Vagina (tissue), 2 donors: ENCODE measurements at regions not wholly inside any gene's neighbourhood (a gene's known extent, or its start where the extent isn't known, plus 50 kb on each side); places are given as distances from the start of the nearest gene placed in this dataset.

Source experiments
- CTCF ChIP-seq, 3 experiments: fragments of 450-650 bp in 2 of 3; fragments of 200-600 bp in 1 of 3; sonication (generic) in 1 of 3; IDR thresholded peaks; one replicate each; pipeline ENCODE4 v1.5.1; 2017 to 2019; ENCODE audit warnings: antibody characterized with exemption in 3 of 3, mild to moderate bottlenecking in 2 of 3, moderate library complexity in 2 of 3
- POLR2A ChIP-seq, 2 donors: fragments of 450-650 bp; IDR thresholded peaks; one replicate each; pipeline ENCODE4 v1.6.1; 2017; ENCODE audit warnings: antibody characterized with exemption in 2 of 2, mild to moderate bottlenecking in 2 of 2, moderate library complexity in 2 of 2

- TF ChIP-seq CTCF (IDR thresholded peaks at IDR 0.05) = peak; percentile 38 to 87 (median 51)
- no peak for TF ChIP-seq POLR2A (IDR thresholded peaks at IDR 0.05)
Measured at GRCh38 chr16:11407047-11407982, 62.1 kb downstream of the RMI2 start.
